GM12878 (cell line): ENCODE measurements at regions not wholly inside any gene's neighbourhood (a gene's known extent, or its start where the extent isn't known, plus 50 kb on each side); places are given as distances from the start of the nearest gene placed in this dataset.

Experiments used
- ATAC-seq: fragments of 200-7000 bp; cut with Tn5 transposase; 3 replicates; pipeline ENCODE4 v1.9.1; 2020; ENCODE audit warnings: mild to moderate bottlenecking, moderate library complexity
- BruUV-seq: library from RNA; stranded (reverse); fragments of 400-500 nt; replicated peaks from 2 replicates; lab custom pipeline; 2021; lab: Mats Ljungman, UMichigan
- CTCF ChIA-PET: fragments of 300-600 bp; sonication (Branson Sonifier 250); formaldehyde crosslinking; extraction: SDS; loops from one replicate; lab custom pipeline; 2021; ENCODE audit warnings: inconsistent platforms; lab: Yijun Ruan, JAX
- POLR2A ChIA-PET: fragments of 350-600 bp; formaldehyde crosslinking; extraction: SDS; loops from one replicate; lab custom pipeline; 2021; ENCODE audit warnings: inconsistent platforms; lab: Charles Lee
- RAD21 ChIA-PET: fragments of 300-600 bp; sonication (Branson Sonifier 250); formaldehyde crosslinking; loops from one replicate; lab custom pipeline; 2023; ENCODE audit warnings: antibody characterized with exemption; ENCODE audit not compliant: unreplicated experiment; lab: Charles Lee
- SMC1A ChIA-PET: fragments of 300-600 bp; sonication (Branson Sonifier 250); formaldehyde crosslinking; loops from one replicate; lab custom pipeline; 2023; ENCODE audit not compliant: unreplicated experiment, uncharacterized antibody; lab: Charles Lee
- DNase-seq: peaks from one replicate; pipeline ENCODE4 v3.0.0-alpha.2; 2011; ENCODE audit warnings: low read depth, low spot score
- FAIRE-seq: peaks from 3 replicates; lab custom pipeline; 2011; peaks lifted over from hg19 to GRCh38; lab: Jason Lieb, UNC
- H2AFZ ChIP-seq: 2 replicates; pipeline ENCODE4 v1.6.0; 2011; ENCODE audit warnings: low read depth, low read length, control low read depth; ENCODE audit not compliant: control insufficient read depth
- H3K27ac ChIP-seq: 2 replicates; pipeline ENCODE4 v1.5.1; 2011; ENCODE audit warnings: control low read depth; ENCODE audit not compliant: control insufficient read depth, insufficient read depth
- H3K27me3 ChIP-seq, 2 experiments: replicated peaks in 1 of 2; 2 replicates each; pipeline versions ENCODE4 v1.6.0 to v1.6.1; 2011; ENCODE audit warnings: low read length in 1 of 2; ENCODE audit not compliant: control insufficient read depth in 2 of 2, insufficient read depth in 2 of 2
- H3K36me3 ChIP-seq, 2 experiments: 2 replicates each; pipeline ENCODE4 v1.5.1; 2011; ENCODE audit warnings: low read length in 1 of 2; ENCODE audit not compliant: control insufficient read depth in 2 of 2, insufficient read depth in 2 of 2
- H3K4me1 ChIP-seq: 2 replicates; pipeline ENCODE4 v1.6.1; 2011; ENCODE audit warnings: mild to moderate bottlenecking, low read length, moderate library complexity, mixed read lengths; ENCODE audit not compliant: control insufficient read depth, insufficient read depth
- H3K4me2 ChIP-seq: 2 replicates; pipeline ENCODE4 v1.6.0; 2011; ENCODE audit warnings: control low read depth; ENCODE audit not compliant: control insufficient read depth, insufficient read depth
- H3K4me3 ChIP-seq: fragments of 200-600 bp; sonication (generic); 2 replicates; pipeline ENCODE4 v1.5.1; 2016
- H3K79me2 ChIP-seq: 2 replicates; pipeline ENCODE4 v1.6.0; 2011; ENCODE audit warnings: low read length; ENCODE audit not compliant: control insufficient read depth, insufficient read depth
- H3K9ac ChIP-seq: 2 replicates; pipeline ENCODE4 v1.8.0; 2011; ENCODE audit warnings: low read length, control low read depth, mixed read lengths; ENCODE audit not compliant: control insufficient read depth, insufficient read depth
- H3K9me3 ChIP-seq: replicated peaks from 3 replicates; pipeline ENCODE4 v1.5.1; 2011; ENCODE audit warnings: mild to moderate bottlenecking, low read length; ENCODE audit not compliant: control insufficient read depth, insufficient read depth
- H4K20me1 ChIP-seq: 2 replicates; pipeline ENCODE4 v1.6.0; 2011; ENCODE audit not compliant: control insufficient read depth, insufficient read depth
- BACH1 ChIP-seq: fragments of 450-650 bp; IDR thresholded peaks from 2 replicates; pipeline ENCODE4 v1.6.1; 2017; ENCODE audit warnings: mild to moderate bottlenecking, borderline replicate concordance
- EED ChIP-seq: sonication (generic); IDR thresholded peaks from 2 replicates; pipeline ENCODE4 v1.6.1; 2016; ENCODE audit warnings: antibody characterized with exemption, low read depth
- HSF1 ChIP-seq: fragments of 150-350 bp; IDR thresholded peaks from 2 replicates; pipeline ENCODE4 v1.6.1; 2014; ENCODE audit warnings: mild to moderate bottlenecking, low read depth, low read length
- MYC ChIP-seq: IDR thresholded peaks from 2 replicates; pipeline ENCODE4 v1.6.1; 2011; ENCODE audit warnings: mild to moderate bottlenecking, low read length, moderate library complexity, inconsistent platforms; ENCODE audit not compliant: insufficient read depth, insufficient replicate concordance, insufficient read length, severe bottlenecking
- NBN ChIP-seq: fragments of 450-650 bp; IDR thresholded peaks from 2 replicates; pipeline ENCODE4 v1.6.1; 2016
- NFXL1 ChIP-seq: fragments of 450-650 bp; IDR thresholded peaks from 2 replicates; pipeline ENCODE4 v1.6.1; 2017; ENCODE audit warnings: antibody characterized with exemption, mild to moderate bottlenecking, borderline replicate concordance
- PKNOX1 ChIP-seq: fragments of 450-650 bp; IDR thresholded peaks from 2 replicates; pipeline ENCODE4 v1.6.1; 2016; ENCODE audit warnings: mild to moderate bottlenecking
- RFX5 ChIP-seq: IDR thresholded peaks from 2 replicates; pipeline ENCODE4 v1.6.1; 2011; ENCODE audit warnings: low read depth, low read length, improper control_type of control experiment
- SIX5 ChIP-seq: IDR thresholded peaks from 2 replicates; pipeline ENCODE4 v1.6.1; 2011; ENCODE audit warnings: mild to moderate bottlenecking, low read depth, low read length, moderate library complexity; ENCODE audit not compliant: severe bottlenecking
- STAT1 ChIP-seq: fragments of 450-650 bp; conservative IDR thresholded peaks from 2 replicates; pipeline ENCODE4 v1.6.1; 2014; ENCODE audit warnings: antibody characterized with exemption, mild to moderate bottlenecking
- SUPT20H ChIP-seq: IDR thresholded peaks from 2 replicates; pipeline ENCODE4 v1.6.1; 2011; ENCODE audit warnings: low read depth, mild to moderate bottlenecking, low read length, moderate library complexity, borderline replicate concordance; ENCODE audit not compliant: control insufficient read depth
- YBX1 ChIP-seq: fragments of 450-650 bp; IDR thresholded peaks from 2 replicates; pipeline ENCODE4 v1.6.1; 2016; ENCODE audit warnings: antibody characterized with exemption
- ZBTB33 ChIP-seq: fragments of 450-650 bp; IDR thresholded peaks from 2 replicates; pipeline ENCODE4 v1.6.1; 2017; ENCODE audit warnings: mild to moderate bottlenecking
- ZNF384 ChIP-seq: IDR thresholded peaks from 2 replicates; pipeline ENCODE4 v1.6.1; 2012; ENCODE audit warnings: low read depth, mild to moderate bottlenecking, low read length, improper control_type of control experiment, borderline replicate concordance
- WGBS: methylation state at CpG from one replicate; pipeline ENCODE4 v1.1.6; 2016; ENCODE audit warnings: low lambda C conversion rate; ENCODE audit not compliant: insufficient replicate concordance, insufficient coverage; ENCODE audit errors: missing lambda C conversion rate; 5-methylcytosine and 5-hydroxymethylcytosine counted together
- in situ Hi-C: fragments of 300-500 bp; cut with MboI; formaldehyde crosslinking; loops from 9 replicates; pipeline ENCODE4 v1.14.3; 2018; ENCODE audit warnings: mixed read lengths
- intact Hi-C: fragments of 100-400 bp; cut with micrococcal nuclease; formaldehyde crosslinking; loops from one replicate; pipeline ENCODE4 v1.14.2; 2022; ENCODE audit not compliant: unreplicated experiment
- TF ChIP-seq, protein P1 (sequence below): IDR thresholded peaks from 2 replicates; pipeline ENCODE4 v1.6.1; 2012; ENCODE audit warnings: low read depth, low read length, improper control_type of control experiment

DNA sequence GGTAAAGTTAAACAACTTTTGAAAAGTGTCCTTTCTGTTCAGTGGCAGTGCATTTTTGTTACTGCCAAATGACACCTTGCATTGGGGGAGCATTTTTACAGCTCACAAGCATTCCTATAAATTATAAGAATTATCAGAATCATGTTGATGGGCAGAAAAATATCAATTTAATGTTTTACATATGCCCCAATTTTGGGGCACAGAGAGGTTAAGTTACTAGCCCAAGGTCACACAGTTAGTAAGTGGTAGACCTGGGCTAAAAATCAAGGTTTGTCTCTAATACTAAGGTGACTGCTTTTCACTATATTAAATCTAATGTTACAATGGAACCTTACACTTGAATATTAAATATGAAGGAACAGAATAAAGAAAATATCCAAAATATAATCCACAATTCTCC lies 180.1 kb upstream of the IVNS1ABP start (continued):
- TF ChIP-seq HSF1 (no peak), ZNF384 (no peak), ZBTB33 (no peak), EED (no peak)

GRCh38 chr1:185495898-185496297 lies 178.9 kb upstream of the IVNS1ABP start:
- SMC1A ChIA-PET = interaction anchor here (1.4 kb wide), 1 partner anchor 11 kb away, joined by 3 read pairs; no protein-coding TSS in a partner anchor
- in situ Hi-C loops = no loop called here
- H4K20me1 ChIP-seq = no peaks in the 10 kb centered on the region
- no peak for DNase-seq
- H3K27ac ChIP-seq = no peak overlapping the region
- WGBS = 0% methylated on average over 1 of the region's 1 CpG
- H3K4me1 ChIP-seq = no peaks in the 10 kb centered on the region
- H3K9me3 ChIP-seq = no peaks in the 10 kb centered on the region
- CTCF ChIA-PET = no interaction called here
- RAD21 ChIA-PET = no interaction called here
- no TSS peak for BruUV-seq
- H2AFZ ChIP-seq = no peak overlapping the region
- H3K79me2 ChIP-seq = no peaks in the 10 kb centered on the region
- no peak for ATAC-seq
- H3K4me2 ChIP-seq = no peak overlapping the region
- H3K36me3 ChIP-seq = no peaks in the 10 kb centered on the region
- H3K27me3 ChIP-seq = no peaks in the 10 kb centered on the region
- H3K9ac ChIP-seq = no peak overlapping the region
- POLR2A ChIA-PET = no interaction called here
- FAIRE-seq = no peak
- intact Hi-C loops = no loop called here
- no peak overlapping the region for H3K4me3 ChIP-seq
- TF ChIP-seq NFXL1 = no peak
- TF ChIP-seq NBN = no peak
- no peak for TF ChIP-seq MYC
- no peak for TF ChIP-seq SUPT20H
- TF ChIP-seq STAT1 = no peak
- TF ChIP-seq PKNOX1 = no peak
- no peak for TF ChIP-seq YBX1
- no peak for TF ChIP-seq BACH1
- TF ChIP-seq RFX5 = no peak
- no peak for TF ChIP-seq SIX5
- TF ChIP-seq, protein P1, sequence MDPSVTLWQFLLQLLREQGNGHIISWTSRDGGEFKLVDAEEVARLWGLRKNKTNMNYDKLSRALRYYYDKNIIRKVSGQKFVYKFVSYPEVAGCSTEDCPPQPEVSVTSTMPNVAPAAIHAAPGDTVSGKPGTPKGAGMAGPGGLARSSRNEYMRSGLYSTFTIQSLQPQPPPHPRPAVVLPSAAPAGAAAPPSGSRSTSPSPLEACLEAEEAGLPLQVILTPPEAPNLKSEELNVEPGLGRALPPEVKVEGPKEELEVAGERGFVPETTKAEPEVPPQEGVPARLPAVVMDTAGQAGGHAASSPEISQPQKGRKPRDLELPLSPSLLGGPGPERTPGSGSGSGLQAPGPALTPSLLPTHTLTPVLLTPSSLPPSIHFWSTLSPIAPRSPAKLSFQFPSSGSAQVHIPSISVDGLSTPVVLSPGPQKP = no peak
